Adrenal gland (tissue), 5 donors: ENCODE measurements at regions not wholly inside any gene's neighbourhood (a gene's known extent, or its start where the extent isn't known, plus 50 kb on each side); places are given as distances from the start of the nearest gene placed in this dataset.

Experiments used
- POLR2A ChIP-seq, 2 donors: fragments of 450-650 bp; IDR thresholded peaks; one replicate each; pipeline ENCODE4 v1.6.1; 2017; ENCODE audit warnings: antibody characterized with exemption in 2 of 2, mild to moderate bottlenecking in 2 of 2, moderate library complexity in 1 of 2
- TF ChIP-seq, protein P1 (sequence below), 6 experiments: fragments of 450-650 bp in 4 of 6; fragments of 200-600 bp in 2 of 6; sonication (generic) in 1 of 6; IDR thresholded peaks; 1 replicate in 5 of 6; 2 replicates in 1 of 6; pipeline versions ENCODE4 v1.5.1 to v1.8.0; 2016 to 2021; ENCODE audit warnings: antibody characterized with exemption in 6 of 6, mild to moderate bottlenecking in 2 of 6, moderate library complexity in 1 of 6
- donor health status: DM: no; HTN: no; CAD: no.

GRCh38 chr2:150617351-150617978 lies 130.0 kb upstream of the RND3 start:
- TF ChIP-seq, protein P1, sequence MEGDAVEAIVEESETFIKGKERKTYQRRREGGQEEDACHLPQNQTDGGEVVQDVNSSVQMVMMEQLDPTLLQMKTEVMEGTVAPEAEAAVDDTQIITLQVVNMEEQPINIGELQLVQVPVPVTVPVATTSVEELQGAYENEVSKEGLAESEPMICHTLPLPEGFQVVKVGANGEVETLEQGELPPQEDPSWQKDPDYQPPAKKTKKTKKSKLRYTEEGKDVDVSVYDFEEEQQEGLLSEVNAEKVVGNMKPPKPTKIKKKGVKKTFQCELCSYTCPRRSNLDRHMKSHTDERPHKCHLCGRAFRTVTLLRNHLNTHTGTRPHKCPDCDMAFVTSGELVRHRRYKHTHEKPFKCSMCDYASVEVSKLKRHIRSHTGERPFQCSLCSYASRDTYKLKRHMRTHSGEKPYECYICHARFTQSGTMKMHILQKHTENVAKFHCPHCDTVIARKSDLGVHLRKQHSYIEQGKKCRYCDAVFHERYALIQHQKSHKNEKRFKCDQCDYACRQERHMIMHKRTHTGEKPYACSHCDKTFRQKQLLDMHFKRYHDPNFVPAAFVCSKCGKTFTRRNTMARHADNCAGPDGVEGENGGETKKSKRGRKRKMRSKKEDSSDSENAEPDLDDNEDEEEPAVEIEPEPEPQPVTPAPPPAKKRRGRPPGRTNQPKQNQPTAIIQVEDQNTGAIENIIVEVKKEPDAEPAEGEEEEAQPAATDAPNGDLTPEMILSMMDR (IDR thresholded peaks at IDR 0.05) = no peak
- TF ChIP-seq POLR2A (IDR thresholded peaks at IDR 0.05) = no peak
